Ishikawa (cell line): ENCODE measurements at regions not wholly inside any gene's neighbourhood (a gene's known extent, or its start where the extent isn't known, plus 50 kb on each side); places are given as distances from the start of the nearest gene placed in this dataset.

ENCODE experiments used
- EGR1 ChIP-seq: IDR thresholded peaks from 2 replicates; pipeline ENCODE4 v1.6.1; 2012
- TAF1 ChIP-seq: IDR thresholded peaks from 2 replicates; pipeline ENCODE4 v1.6.1; 2012; ENCODE audit warnings: low read depth, mild to moderate bottlenecking
- USF1 ChIP-seq: IDR thresholded peaks from 2 replicates; pipeline ENCODE4 v1.6.1; 2012
- YY1 ChIP-seq: IDR thresholded peaks from 2 replicates; pipeline ENCODE4 v1.6.1; 2012; ENCODE audit warnings: low read depth

- TF ChIP-seq YY1 = no peak
- no peak for TF ChIP-seq TAF1
- no peak for TF ChIP-seq EGR1
- TF ChIP-seq USF1 = no peak
Observed at GRCh38 chr14:101328412-101329028, 232.8 kb upstream of the DIO3 start.
